Glutamatergic neuron (in vitro differentiated cells): ENCODE measurements at regions not wholly inside any gene's neighbourhood (a gene's known extent, or its start where the extent isn't known, plus 50 kb on each side); places are given as distances from the start of the nearest gene placed in this dataset.

Experiments used
- DNase-seq: peaks from one replicate; pipeline ENCODE4 v3.0.0; 2022
- H3K27ac Mint-ChIP-seq: one replicate; pipeline ENCODE4 v1.8.0; 2020; ENCODE audit warnings: mild to moderate bottlenecking, mixed read lengths, inconsistent platforms; ENCODE audit not compliant: unreplicated experiment
- H3K27me3 Mint-ChIP-seq: one replicate; pipeline ENCODE4 v1.8.0; 2020; ENCODE audit warnings: mild to moderate bottlenecking, moderate library complexity, mixed read lengths, inconsistent platforms; ENCODE audit not compliant: unreplicated experiment
- H3K36me3 Mint-ChIP-seq: one replicate; pipeline ENCODE4 v1.8.0; 2020; ENCODE audit warnings: mild to moderate bottlenecking, mixed read lengths, inconsistent platforms; ENCODE audit not compliant: unreplicated experiment
- H3K4me1 Mint-ChIP-seq: one replicate; pipeline ENCODE4 v1.8.0; 2020; ENCODE audit warnings: mild to moderate bottlenecking, low read depth, mixed read lengths, inconsistent platforms; ENCODE audit not compliant: unreplicated experiment
- H3K4me3 Mint-ChIP-seq: one replicate; pipeline ENCODE4 v1.8.0; 2020; ENCODE audit warnings: mild to moderate bottlenecking, mixed read lengths, inconsistent platforms; ENCODE audit not compliant: unreplicated experiment
- H3K9me3 Mint-ChIP-seq: one replicate; pipeline ENCODE4 v1.8.0; 2020; ENCODE audit warnings: mild to moderate bottlenecking, moderate library complexity, mixed read lengths, inconsistent platforms; ENCODE audit not compliant: unreplicated experiment
- TF ChIP-seq, protein P1 (sequence below): fragments of 200-600 bp; sonication (generic); IDR thresholded peaks from one replicate; pipeline ENCODE4 v1.5.0; 2021; ENCODE audit not compliant: partially characterized antibody, unreplicated experiment

DNA sequence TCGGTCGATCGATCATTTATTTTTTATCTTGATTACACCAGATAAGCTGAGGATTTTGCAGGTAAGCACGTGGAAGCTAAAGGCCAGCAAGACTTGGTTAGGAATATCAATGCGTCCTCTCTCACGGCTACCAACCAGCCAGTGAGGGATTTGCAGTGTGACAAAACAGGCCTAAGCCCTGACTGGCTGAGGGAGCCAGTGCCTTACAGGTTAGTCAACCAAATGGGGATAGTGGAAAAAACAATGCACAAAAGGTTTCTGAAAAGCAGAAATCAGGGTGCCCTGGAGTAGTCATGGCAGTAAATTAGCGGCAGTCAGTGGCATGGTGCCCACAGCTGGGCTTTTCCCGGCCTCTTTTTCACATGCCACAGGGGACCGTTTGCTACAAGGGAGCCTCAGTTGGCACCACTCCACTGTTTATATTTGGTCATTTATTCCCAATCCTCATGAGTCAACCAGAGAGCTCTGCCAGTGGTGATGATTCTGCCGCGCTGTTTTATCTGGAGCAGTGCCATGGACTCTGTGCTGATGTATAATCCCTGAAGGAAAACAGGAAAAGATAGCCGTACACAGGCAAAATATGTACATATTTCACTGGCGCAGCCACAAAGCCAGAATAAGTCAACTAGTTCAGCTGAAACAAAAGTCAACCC lies 167.6 kb downstream of the RHOU start:
- no peak for DNase-seq
- H3K27ac Mint-ChIP-seq = no peak overlapping the region
- H3K27me3 Mint-ChIP-seq = peaks cover 5% of the 10 kb centered on the region
- H3K36me3 Mint-ChIP-seq = no peaks in the 10 kb centered on the region
- H3K9me3 Mint-ChIP-seq = peaks cover 2% of the 10 kb centered on the region
- TF ChIP-seq, protein P1, sequence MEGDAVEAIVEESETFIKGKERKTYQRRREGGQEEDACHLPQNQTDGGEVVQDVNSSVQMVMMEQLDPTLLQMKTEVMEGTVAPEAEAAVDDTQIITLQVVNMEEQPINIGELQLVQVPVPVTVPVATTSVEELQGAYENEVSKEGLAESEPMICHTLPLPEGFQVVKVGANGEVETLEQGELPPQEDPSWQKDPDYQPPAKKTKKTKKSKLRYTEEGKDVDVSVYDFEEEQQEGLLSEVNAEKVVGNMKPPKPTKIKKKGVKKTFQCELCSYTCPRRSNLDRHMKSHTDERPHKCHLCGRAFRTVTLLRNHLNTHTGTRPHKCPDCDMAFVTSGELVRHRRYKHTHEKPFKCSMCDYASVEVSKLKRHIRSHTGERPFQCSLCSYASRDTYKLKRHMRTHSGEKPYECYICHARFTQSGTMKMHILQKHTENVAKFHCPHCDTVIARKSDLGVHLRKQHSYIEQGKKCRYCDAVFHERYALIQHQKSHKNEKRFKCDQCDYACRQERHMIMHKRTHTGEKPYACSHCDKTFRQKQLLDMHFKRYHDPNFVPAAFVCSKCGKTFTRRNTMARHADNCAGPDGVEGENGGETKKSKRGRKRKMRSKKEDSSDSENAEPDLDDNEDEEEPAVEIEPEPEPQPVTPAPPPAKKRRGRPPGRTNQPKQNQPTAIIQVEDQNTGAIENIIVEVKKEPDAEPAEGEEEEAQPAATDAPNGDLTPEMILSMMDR = no peak
- H3K4me1 Mint-ChIP-seq = peaks cover 38% of the 10 kb centered on the region
- no peak overlapping the region for H3K4me3 Mint-ChIP-seq

DNA sequence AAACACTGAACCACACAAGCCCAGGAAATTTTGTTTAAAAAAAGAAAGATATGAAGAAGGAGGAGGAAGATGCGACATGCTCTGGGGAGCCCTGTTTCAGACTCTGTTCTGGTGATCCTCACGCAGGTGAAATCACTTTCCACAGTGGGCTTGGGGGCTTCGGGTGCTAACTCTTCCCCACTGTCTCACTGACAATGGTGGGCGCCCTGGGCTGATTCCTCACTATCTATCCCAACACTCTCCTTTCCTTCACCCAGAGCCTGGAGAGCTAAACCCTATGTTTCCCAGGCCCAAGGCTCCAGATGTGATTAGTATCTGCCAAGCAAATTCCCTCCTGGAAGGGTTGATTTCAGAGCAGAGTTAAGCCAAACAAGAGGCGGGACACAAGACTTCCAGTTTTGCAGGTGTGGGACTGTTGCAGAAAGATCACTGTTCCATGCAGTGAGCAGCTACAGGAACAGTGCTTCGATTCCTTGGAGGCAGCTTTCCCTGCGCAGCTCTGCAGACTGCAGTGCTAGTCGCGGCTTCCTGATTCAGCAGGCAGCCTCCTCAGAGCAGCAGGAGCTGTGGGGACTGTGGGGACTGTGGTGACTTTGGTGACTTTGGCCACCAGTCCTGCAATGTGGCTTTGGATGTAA lies 168.3 kb downstream of the RHOU start:
- H3K4me1 Mint-ChIP-seq = peaks cover 38% of the 10 kb centered on the region

DNA sequence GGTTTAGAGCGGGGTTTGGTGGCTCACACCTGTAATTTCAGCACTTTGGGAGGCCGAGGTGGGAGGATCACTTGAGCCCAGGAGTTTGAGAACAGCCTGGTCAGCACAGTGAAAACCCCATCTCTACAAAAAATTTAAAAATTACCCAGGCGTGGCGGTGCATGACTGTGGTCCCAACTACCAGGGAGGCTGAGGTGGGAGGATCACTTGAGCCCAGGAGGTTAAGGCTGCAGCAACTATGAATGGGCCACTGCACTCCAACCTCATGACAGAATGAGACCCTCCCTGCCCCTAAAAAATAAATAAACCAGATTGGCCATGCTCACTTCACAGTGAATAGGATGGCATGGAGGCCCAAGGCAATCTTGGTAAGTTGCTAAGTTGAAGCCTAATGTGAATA lies 168.9 kb downstream of the RHOU start:
- DNase-seq = no peak
- TF ChIP-seq, protein P1 = no peak
- Mint-ChIP-seq H3K4me3 (no peak overlapping the region), H3K9me3 (peaks cover 2% of the 10 kb centered on the region), H3K27ac (no peak overlapping the region), H3K4me1 (peaks cover 38% of the 10 kb centered on the region), H3K36me3 (no peaks in the 10 kb centered on the region), H3K27me3 (peaks cover 5% of the 10 kb centered on the region)

More for the DNA sequence above, 168.3 kb downstream of the RHOU start:
- H3K36me3 Mint-ChIP-seq = no peaks in the 10 kb centered on the region
- peaks cover 5% of the 10 kb centered on the region for H3K27me3 Mint-ChIP-seq
- no peak for DNase-seq
- no peak overlapping the region for H3K27ac Mint-ChIP-seq
- H3K4me3 Mint-ChIP-seq = no peak overlapping the region
- peaks cover 2% of the 10 kb centered on the region for H3K9me3 Mint-ChIP-seq
- TF ChIP-seq, protein P1 = no peak

DNA sequence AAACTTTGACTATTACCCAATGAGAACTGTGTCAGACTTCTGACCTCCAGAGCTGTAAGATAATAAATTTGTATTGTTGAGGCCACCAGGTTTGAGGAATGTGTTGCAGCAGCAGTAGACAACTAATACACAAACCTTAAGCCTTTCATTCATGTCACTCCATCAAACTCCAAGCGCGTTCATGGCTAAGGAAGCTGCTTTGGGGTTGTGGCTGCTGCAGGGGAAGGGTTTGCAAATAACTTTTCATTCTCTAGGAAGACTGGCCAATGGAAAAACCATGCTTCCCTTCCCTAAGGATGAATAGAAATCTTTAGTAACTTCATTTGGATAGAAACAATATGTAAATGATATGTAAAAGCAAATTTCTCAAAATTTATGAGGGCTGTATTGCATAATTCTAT lies 170.4 kb downstream of the RHOU start:
- Mint-ChIP-seq H3K27ac (no peak overlapping the region), H3K36me3 (no peaks in the 10 kb centered on the region), H3K27me3 (peaks cover 3% of the 10 kb centered on the region), H3K4me1 (peaks cover 26% of the 10 kb centered on the region), H3K9me3 (no peaks in the 10 kb centered on the region), H3K4me3 (no peak overlapping the region)
- TF ChIP-seq, protein P1 = no peak
- no peak for DNase-seq

DNA sequence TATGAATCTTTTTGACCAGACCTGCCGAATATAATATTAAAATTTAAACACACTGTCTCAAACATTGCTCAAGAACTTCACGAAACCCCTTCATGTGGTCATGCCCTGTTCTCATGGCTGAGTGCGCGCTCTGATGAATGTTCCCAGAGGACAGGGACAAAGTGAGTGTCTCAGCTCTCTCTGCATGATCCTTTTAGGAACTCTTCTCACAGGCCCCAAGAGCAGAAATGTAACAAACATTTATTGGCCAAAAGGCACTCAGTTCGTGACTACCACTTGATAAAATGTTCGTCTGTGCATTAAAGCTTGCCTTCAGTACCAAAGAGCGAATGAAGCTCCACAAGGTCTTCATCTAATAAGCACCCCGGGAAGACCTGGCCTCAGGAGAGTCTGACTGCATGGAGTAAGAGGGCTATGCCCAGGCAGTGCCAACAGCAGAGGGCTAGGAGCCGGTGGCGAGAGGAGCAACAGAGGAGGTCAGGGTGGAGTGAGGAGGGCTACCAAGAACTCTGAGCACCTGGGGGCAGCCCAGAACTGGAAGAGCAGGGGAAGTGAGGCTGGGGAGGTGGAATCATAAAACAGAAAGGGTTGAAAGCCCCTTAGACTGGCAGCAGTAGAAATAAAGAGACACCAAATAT lies 171.1 kb downstream of the RHOU start:
- peaks cover 7% of the 10 kb centered on the region for H3K27me3 Mint-ChIP-seq
- DNase-seq = no peak
- no peak overlapping the region for H3K27ac Mint-ChIP-seq

More for the DNA sequence above, 171.1 kb downstream of the RHOU start:
- Mint-ChIP-seq H3K36me3 (no peaks in the 10 kb centered on the region), H3K4me1 (peaks cover 27% of the 10 kb centered on the region), H3K9me3 (no peaks in the 10 kb centered on the region), H3K4me3 (no peak overlapping the region)
- TF ChIP-seq, protein P1 = no peak
